ENCODE measurements at regions not wholly inside any gene's neighbourhood (a gene's known extent, or its start where the extent isn't known, plus 50 kb on each side); places are given as distances from the start of the nearest gene placed in this dataset.

DNA sequence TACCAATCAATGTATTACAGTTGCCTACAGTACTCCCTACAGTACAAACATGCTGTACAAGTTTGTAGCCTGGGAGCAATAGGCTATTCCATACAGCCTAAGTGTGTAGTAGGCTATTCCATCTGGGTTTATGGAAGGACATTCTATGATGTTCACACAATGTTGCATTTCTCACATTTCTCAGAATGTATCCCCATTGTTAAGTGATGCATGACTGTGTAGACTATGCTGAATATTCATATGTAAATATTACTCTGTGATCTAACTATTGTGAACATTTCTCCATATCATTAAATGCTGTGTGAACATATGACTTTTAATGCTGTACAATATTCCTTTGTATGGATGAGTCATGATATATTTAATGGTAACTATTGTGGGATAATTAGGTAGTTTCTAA, 139.2 kb upstream of the ADAMTS9 start:
- DNase-seq (ENCODE audit: low read depth, low spot score) (no peak), ATAC-seq (no peak)
- Histone ChIP-seq H3K4me2 (ENCODE audit: low read length) (no peak overlapping the region), H4K20me1 (ENCODE audit: insufficient read depth) (no peaks in the 10 kb centered on the region), H3K27ac (ENCODE audit: low read depth, low read length) (no peak overlapping the region), H3K9me3 (ENCODE audit: control insufficient read depth in 1 of 2, insufficient read depth in 1 of 2, low read depth in 1 of 2, low read length in 2 of 2) (no peaks in the 10 kb centered on the region), H3K4me1 (ENCODE audit: control insufficient read depth in 1 of 2, insufficient read depth in 2 of 2, low read length in 2 of 2) (no peaks in the 10 kb centered on the region), H2AFZ (ENCODE audit: low read depth, low read length, poor library complexity, severe bottlenecking) (no peak overlapping the region), H3K4me3 (replicated peaks in 1 of 2; ENCODE audit: low read depth in 1 of 2, low read length in 2 of 2) (no peak overlapping the region), H3K9me2 (ENCODE audit: insufficient read depth) (no peaks in the 10 kb centered on the region), H3K79me2 (ENCODE audit: insufficient read depth, low read length) (no peaks in the 10 kb centered on the region), H3K36me3 (ENCODE audit: control insufficient read depth in 1 of 2, insufficient read depth in 2 of 2, low read length in 2 of 2) (no peaks in the 10 kb centered on the region), H3K27me3 (ENCODE audit: insufficient read depth, low read length) (peaks cover 8% of the 10 kb centered on the region; the same call in 1 of the 2 replicates), H3K9ac (ENCODE audit: low read length) (no peak overlapping the region)
- BruUV-seq (replicated peaks) = no TSS peak
- TF ChIP-seq SP1 (IDR thresholded peaks at IDR 0.05; ENCODE audit: low read depth) (no peak), YY1 (IDR thresholded peaks at IDR 0.05; ENCODE audit: extremely low read depth, insufficient replicate concordance, low read depth, low read length) (no peak), EZH2phosphoT487 (IDR thresholded peaks at IDR 0.05; ENCODE audit: borderline replicate concordance) (no peak), SIN3A (IDR thresholded peaks at IDR 0.05; ENCODE audit: low read depth) (no peak), RAD21 (IDR thresholded peaks at IDR 0.05; ENCODE audit: low read depth) (no peak), FOSL1 (IDR thresholded peaks at IDR 0.05; ENCODE audit: low read depth) (no peak), SRF (IDR thresholded peaks at IDR 0.05; ENCODE audit: low read depth) (no peak), POLR2AphosphoS5 (IDR thresholded peaks at IDR 0.05; ENCODE audit: low read depth, low read length) (no peak)
- TF ChIP-seq, protein P1, sequence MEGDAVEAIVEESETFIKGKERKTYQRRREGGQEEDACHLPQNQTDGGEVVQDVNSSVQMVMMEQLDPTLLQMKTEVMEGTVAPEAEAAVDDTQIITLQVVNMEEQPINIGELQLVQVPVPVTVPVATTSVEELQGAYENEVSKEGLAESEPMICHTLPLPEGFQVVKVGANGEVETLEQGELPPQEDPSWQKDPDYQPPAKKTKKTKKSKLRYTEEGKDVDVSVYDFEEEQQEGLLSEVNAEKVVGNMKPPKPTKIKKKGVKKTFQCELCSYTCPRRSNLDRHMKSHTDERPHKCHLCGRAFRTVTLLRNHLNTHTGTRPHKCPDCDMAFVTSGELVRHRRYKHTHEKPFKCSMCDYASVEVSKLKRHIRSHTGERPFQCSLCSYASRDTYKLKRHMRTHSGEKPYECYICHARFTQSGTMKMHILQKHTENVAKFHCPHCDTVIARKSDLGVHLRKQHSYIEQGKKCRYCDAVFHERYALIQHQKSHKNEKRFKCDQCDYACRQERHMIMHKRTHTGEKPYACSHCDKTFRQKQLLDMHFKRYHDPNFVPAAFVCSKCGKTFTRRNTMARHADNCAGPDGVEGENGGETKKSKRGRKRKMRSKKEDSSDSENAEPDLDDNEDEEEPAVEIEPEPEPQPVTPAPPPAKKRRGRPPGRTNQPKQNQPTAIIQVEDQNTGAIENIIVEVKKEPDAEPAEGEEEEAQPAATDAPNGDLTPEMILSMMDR (IDR thresholded peaks at IDR 0.05 in 2 of 3, conservative IDR thresholded peaks at IDR 0.05 in 1 of 3; ENCODE audit: borderline replicate concordance in 1 of 3, insufficient read depth in 1 of 3, low read depth in 2 of 3, low read length in 2 of 3) = no peak
- POLR2A ChIA-PET = no interaction called here
- intact Hi-C loops (cut with micrococcal nuclease) = no loop called here
- RAD21 ChIA-PET (ENCODE audit: low non-redundant PET in 1 of 2, low total read pairs in 2 of 2, uncharacterized antibody in 2 of 2, unreplicated experiment in 2 of 2) = no interaction called here
- CTCF ChIA-PET = no interaction called here
